ENCODE measurements at regions not wholly inside any gene's neighbourhood (a gene's known extent, or its start where the extent isn't known, plus 50 kb on each side); places are given as distances from the start of the nearest gene placed in this dataset.

- Mint-ChIP-seq H3K27ac (no peak overlapping the region), H3K36me3 (no peaks in the 10 kb centered on the region), H3K9me3 (peaks cover 0 to 3% of the 10 kb centered on the region in 2 donors)
- ATAC-seq (no peak), DNase-seq (ENCODE audit: low spot score in 2 of 2) (no peak)
Measured at GRCh38 chr2:221197225-221197856, 374.8 kb downstream of the EPHA4 start.

GRCh38 chr2:221198309-221198708 lies 373.8 kb downstream of the EPHA4 start:
- no peak overlapping the region for H3K27ac Mint-ChIP-seq
- no peak for ATAC-seq
- no peaks in the 10 kb centered on the region for H3K9me3 Mint-ChIP-seq
- no peak for DNase-seq (ENCODE audit: low spot score in 2 of 2)
- no peaks in the 10 kb centered on the region for H3K36me3 Mint-ChIP-seq

- Mint-ChIP-seq H3K27ac (no peak overlapping the region), H3K9me3 (no peaks in the 10 kb centered on the region), H3K36me3 (no peaks in the 10 kb centered on the region)
- ATAC-seq (no peak), DNase-seq (ENCODE audit: low spot score in 2 of 2) (no peak)
Measured at GRCh38 chr2:221200184-221200839, 371.8 kb downstream of the EPHA4 start.

GRCh38 chr2:221202431-221202830 lies 369.7 kb downstream of the EPHA4 start:
- ATAC-seq (no peak), DNase-seq (ENCODE audit: low spot score in 2 of 2) (no peak)
- Mint-ChIP-seq H3K9me3 (no peaks in the 10 kb centered on the region), H3K27ac (no peak overlapping the region), H3K36me3 (no peaks in the 10 kb centered on the region)

- Mint-ChIP-seq H3K9me3 (no peaks in the 10 kb centered on the region), H3K27ac (no peak overlapping the region), H3K36me3 (no peaks in the 10 kb centered on the region)
- ATAC-seq (no peak), DNase-seq (ENCODE audit: low spot score in 2 of 2) (no peak)
Measured at GRCh38 chr2:221203125-221203524, 369.0 kb downstream of the EPHA4 start.

- Mint-ChIP-seq H3K9me3 (no peaks in the 10 kb centered on the region), H3K27ac (no peak overlapping the region), H3K36me3 (no peaks in the 10 kb centered on the region)
- ATAC-seq, result no peak
- no peak for DNase-seq (ENCODE audit: low spot score in 2 of 2)
Measured at GRCh38 chr2:221203856-221204255, 368.2 kb downstream of the EPHA4 start.

GRCh38 chr2:221204699-221205098 lies 367.4 kb downstream of the EPHA4 start:
- Mint-ChIP-seq H3K9me3 (no peaks in the 10 kb centered on the region), H3K27ac (no peak overlapping the region), H3K36me3 (no peaks in the 10 kb centered on the region)
- no peak for DNase-seq (ENCODE audit: low spot score in 2 of 2)
- ATAC-seq, result no peak

GRCh38 chr2:221205103-221205673 lies 366.9 kb downstream of the EPHA4 start:
- no peaks in the 10 kb centered on the region for H3K9me3 Mint-ChIP-seq
- H3K27ac Mint-ChIP-seq, result no peak overlapping the region
- DNase-seq (ENCODE audit: low spot score in 2 of 2) (no peak), ATAC-seq (no peak)
- H3K36me3 Mint-ChIP-seq, result no peaks in the 10 kb centered on the region

- no peak overlapping the region for H3K27ac Mint-ChIP-seq
- DNase-seq (ENCODE audit: low spot score in 2 of 2) (no peak), ATAC-seq (no peak)
- H3K36me3 Mint-ChIP-seq, result no peaks in the 10 kb centered on the region
- H3K9me3 Mint-ChIP-seq, result no peaks in the 10 kb centered on the region
Measured at GRCh38 chr2:221210686-221211085, 361.4 kb downstream of the EPHA4 start.

- Mint-ChIP-seq H3K9me3 (no peaks in the 10 kb centered on the region), H3K27ac (no peak overlapping the region), H3K36me3 (no peaks in the 10 kb centered on the region)
- no peak for ATAC-seq
- no peak for DNase-seq (ENCODE audit: low spot score in 2 of 2)
Measured at GRCh38 chr2:221211653-221212052, 360.5 kb downstream of the EPHA4 start.

- H3K9me3 Mint-ChIP-seq, result no peaks in the 10 kb centered on the region
- no peak overlapping the region for H3K27ac Mint-ChIP-seq
- DNase-seq (ENCODE audit: low spot score in 2 of 2) (no peak), ATAC-seq (no peak)
- H3K36me3 Mint-ChIP-seq, result no peaks in the 10 kb centered on the region
Measured at GRCh38 chr2:221212105-221212504, 360.0 kb downstream of the EPHA4 start.

GRCh38 chr2:221215487-221215886 lies 356.6 kb downstream of the EPHA4 start:
- Mint-ChIP-seq H3K27ac (no peak overlapping the region), H3K9me3 (no peaks in the 10 kb centered on the region), H3K36me3 (no peaks in the 10 kb centered on the region)
- no peak for DNase-seq (ENCODE audit: low spot score in 2 of 2)
- no peak for ATAC-seq

GRCh38 chr2:221216636-221217035 lies 355.5 kb downstream of the EPHA4 start:
- ATAC-seq (no peak), DNase-seq (ENCODE audit: low spot score in 2 of 2) (no peak)
- Mint-ChIP-seq H3K27ac (no peak overlapping the region), H3K36me3 (no peaks in the 10 kb centered on the region), H3K9me3 (no peaks in the 10 kb centered on the region)

- Mint-ChIP-seq H3K36me3 (no peaks in the 10 kb centered on the region), H3K9me3 (peaks cover 0 to 3% of the 10 kb centered on the region in 2 donors), H3K27ac (no peak overlapping the region)
- ATAC-seq, result no peak
- no peak for DNase-seq (ENCODE audit: low spot score in 2 of 2)
Measured at GRCh38 chr2:221225752-221226151, 346.4 kb downstream of the EPHA4 start.

- no peak overlapping the region for H3K27ac Mint-ChIP-seq
- DNase-seq (ENCODE audit: low spot score in 2 of 2) (no peak), ATAC-seq (no peak)
Measured at GRCh38 chr2:221228214-221228769, 343.8 kb downstream of the EPHA4 start.

GRCh38 chr2:221229099-221229498 lies 343.0 kb downstream of the EPHA4 start:
- DNase-seq (ENCODE audit: low spot score in 2 of 2) (no peak), ATAC-seq (no peak)
- Mint-ChIP-seq H3K9me3 (no peaks in the 10 kb centered on the region), H3K27ac (no peak overlapping the region), H3K36me3 (no peaks in the 10 kb centered on the region)

More at GRCh38 chr2:221228214-221228769, 343.8 kb downstream of the EPHA4 start:
- no peaks in the 10 kb centered on the region for H3K9me3 Mint-ChIP-seq
- no peaks in the 10 kb centered on the region for H3K36me3 Mint-ChIP-seq

- DNase-seq (ENCODE audit: low spot score in 2 of 2) (no peak), ATAC-seq (no peak)
- Mint-ChIP-seq H3K9me3 (no peaks in the 10 kb centered on the region), H3K27ac (no peak overlapping the region), H3K36me3 (no peaks in the 10 kb centered on the region)
Measured at GRCh38 chr2:221231511-221231910, 340.6 kb downstream of the EPHA4 start.

- Mint-ChIP-seq H3K27ac (no peak overlapping the region), H3K36me3 (no peaks in the 10 kb centered on the region), H3K9me3 (no peaks in the 10 kb centered on the region)
- ATAC-seq (no peak), DNase-seq (ENCODE audit: low spot score in 2 of 2) (no peak)
Measured at GRCh38 chr2:221235941-221236340, 336.2 kb downstream of the EPHA4 start.

Data from activated naive CD4-positive, alpha-beta T cell treated with anti-CD3 and anti-CD28 coated beads, Interleukin-2, amount 50 U/mL, for 72 hours (primary cell).